Muscle of back (tissue), 3 donors: ENCODE measurements at regions not wholly inside any gene's neighbourhood (a gene's known extent, or its start where the extent isn't known, plus 50 kb on each side); places are given as distances from the start of the nearest gene placed in this dataset.
"Not testable (repeated sequence)": the region's sequence is repeated elsewhere in the genome, so short reads cannot be mapped to it uniquely, and the experiment has no call there.

ENCODE experiments used
- DNase-seq, 3 donors: peaks; one replicate each; pipeline versions ENCODE4 v3.0.0 to v3.0.0-alpha.2; 2013

- not testable (repeated sequence) for DNase-seq
Measured at GRCh38 chr7:56466607-56467525, 350.6 kb upstream of the NUPR2 start.

DNA sequence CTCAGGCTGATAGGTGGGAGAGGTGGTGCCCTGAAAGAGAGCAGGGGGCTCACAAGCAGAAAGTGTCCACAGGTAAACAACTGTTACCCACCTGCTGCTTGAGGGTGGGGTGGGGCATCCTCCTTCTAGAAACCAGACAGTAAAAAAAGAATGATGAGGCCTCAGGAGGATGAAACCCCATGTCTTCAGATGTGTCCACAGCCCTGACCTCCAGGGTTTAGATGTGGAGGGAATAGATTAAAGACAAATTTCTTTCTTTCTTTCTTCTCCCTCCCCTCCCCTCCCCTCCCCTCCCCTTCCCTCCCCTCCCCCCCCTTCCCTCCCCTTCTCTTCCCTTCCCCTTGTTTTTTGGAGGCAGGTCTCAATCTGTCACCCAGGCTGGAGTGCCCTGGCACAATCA, 333.5 kb upstream of the NUPR2 start:
- no peak for DNase-seq

DNA sequence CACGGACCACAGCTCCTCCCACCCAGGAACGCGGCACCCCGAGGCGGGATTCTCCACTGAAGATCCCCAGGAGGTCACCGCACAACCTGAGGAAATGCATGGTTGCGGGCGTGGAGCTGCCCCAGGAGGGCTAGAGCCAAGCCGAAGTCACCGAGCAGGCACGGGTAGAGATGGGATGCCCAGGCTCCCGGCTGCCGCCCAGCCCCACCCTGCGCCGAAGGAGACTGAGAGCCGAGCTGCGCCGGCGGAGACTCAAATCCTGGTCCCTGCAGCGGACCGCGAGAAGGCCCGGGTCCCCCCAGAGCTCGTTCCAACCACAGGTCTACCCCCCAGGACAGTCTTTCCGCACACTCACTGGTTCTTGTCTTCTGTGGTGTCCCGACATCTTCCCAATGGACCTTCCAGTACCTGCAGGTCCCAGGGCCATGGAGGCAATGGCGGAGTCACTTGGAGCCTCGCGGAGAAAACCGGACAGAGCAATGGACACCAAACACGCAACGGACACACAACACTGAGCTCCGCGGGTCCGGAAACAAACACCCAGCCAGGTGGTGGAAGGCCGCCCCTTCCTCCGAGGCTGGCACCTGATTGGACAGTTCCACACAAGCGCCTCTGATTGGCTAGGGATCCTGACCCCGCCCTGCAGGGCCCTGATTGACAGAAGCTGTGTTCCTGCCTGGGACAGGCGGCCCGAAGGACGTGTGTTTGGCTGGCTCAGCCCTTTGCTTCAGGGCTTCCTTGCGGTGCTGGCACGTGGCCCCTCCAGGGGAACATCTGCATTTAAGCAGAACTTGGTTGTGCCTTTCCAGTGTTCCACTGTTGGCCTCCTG, 331.9 kb upstream of the NUPR2 start:
- DNase-seq = no peak

- DNase-seq = not testable (repeated sequence)
Measured at GRCh38 chr7:56420528-56420927, 304.3 kb upstream of the NUPR2 start.

DNA sequence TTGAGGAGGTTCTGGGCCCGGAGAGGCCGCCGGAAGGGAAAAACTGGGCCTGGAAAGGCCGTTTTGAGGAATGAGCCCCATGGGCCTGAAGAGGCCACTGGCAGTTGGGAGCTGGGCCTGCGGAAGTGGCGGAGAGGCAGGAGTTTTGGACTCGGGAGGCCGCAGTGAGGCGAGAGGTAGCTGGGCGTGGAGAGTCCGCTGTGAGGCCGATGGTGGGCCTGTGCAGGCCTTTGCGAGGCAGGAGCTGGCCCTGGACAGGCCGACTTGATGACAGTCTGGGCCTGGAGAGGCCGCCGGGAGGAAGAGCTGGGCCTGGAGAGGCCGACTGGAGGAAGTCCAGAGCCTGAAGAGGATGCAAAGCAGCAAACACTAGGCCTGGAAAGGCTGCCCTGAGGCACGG, 259.0 kb upstream of the NUPR2 start:
- DNase-seq = no peak

GRCh38 chr7:56374666-56375065, 258.4 kb upstream of the NUPR2 start:
- not testable (repeated sequence) for DNase-seq

GRCh38 chr7:56373314-56373713, 257.1 kb upstream of the NUPR2 start:
- peak in 1 of 3 donors; percentile 16 for DNase-seq

DNA sequence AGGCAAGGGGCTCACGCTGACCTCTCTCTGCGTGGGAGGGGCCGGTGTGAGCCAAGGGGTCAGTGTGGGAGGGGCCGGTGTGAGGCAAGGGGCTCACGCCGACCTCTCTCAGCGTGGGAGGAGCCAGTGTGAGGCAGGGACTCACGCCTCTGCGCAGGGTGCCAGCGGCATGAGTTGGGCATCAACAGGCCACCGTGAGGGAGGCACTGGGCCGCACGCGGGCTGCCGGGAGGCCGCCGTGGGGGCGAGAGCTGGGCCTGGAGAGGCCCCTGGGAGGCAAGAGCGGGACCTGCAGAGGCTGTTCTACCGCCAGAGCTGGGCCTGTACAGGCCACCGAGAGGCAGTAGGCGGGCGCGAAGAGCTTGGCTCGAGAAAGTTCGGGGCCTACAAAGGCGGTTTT, 255.6 kb upstream of the NUPR2 start:
- not testable (repeated sequence) for DNase-seq

DNA sequence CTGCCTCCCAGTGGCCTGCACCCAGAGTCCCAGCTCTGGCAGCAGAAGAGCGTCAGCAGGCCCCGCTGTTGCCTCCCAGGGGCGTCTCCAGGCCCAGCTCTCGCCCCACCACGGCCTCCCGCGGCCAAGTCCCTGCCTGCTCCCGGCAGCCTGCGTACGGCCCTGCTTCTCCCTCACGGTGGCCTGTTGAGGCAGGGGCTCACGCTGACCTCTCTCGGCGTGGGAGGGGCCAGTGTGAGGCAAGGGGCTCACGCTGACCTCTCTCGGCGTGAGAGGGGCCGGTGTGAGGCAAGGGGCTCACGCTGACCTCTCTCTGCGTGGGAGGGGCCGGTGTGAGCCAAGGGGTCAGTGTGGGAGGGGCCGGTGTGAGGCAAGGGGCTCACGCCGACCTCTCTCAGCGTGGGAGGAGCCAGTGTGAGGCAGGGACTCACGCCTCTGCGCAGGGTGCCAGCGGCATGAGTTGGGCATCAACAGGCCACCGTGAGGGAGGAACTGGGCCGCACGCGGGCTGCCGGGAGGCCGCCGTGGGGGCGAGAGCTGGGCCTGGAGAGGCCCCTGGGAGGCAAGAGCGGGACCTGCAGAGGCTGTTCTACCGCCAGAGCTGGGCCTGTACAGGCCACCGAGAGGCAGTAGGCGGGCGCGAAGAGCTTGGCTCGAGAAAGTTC, 254.1 kb upstream of the NUPR2 start:
- not testable (repeated sequence) for DNase-seq

DNA sequence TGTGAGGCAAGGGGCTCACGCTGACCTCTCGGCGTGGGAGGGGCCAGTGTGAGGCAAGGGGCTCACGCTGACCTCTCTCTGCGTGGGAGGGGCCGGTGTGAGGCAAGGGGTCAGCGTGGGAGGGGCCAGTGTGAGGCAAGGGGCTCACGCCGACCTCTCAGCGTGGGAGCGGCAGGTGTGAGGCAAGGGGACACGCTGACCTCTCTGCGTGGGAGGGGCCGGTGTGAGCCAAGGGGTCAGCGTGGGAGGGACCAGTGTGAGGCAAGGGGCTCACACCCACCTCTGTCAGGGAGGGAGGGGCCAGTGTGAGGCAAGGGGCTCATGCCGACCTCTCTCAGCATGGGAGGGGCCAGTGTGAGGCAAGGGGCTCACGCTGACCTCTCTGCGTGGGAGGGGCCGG, 251.7 kb upstream of the NUPR2 start:
- not testable (repeated sequence) for DNase-seq

DNA sequence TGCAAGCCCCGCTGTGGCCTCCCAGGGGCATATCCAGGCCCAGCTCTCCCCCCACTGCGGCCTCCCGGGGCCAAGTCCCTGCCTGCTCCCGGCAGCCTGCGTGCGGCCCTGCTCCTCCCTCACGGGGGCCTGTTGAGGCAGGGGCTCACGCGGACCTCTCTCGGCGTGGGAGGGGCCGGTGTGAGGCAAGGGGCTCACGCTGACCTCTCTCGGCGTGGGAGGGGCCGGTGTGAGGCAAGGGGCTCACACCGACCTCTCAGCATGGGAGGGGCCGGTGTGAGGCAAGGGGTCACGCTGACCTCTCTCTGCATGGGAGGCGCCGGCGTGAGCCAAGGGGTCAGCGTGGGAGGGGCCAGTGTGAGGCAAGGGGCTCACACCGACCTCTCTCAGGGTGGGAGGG, 251.2 kb upstream of the NUPR2 start:
- DNase-seq = not testable (repeated sequence)

- DNase-seq = not testable (repeated sequence)
Measured at GRCh38 chr7:56366701-56367100, 250.5 kb upstream of the NUPR2 start.

GRCh38 chr7:56352576-56352975, 236.4 kb upstream of the NUPR2 start:
- DNase-seq = not testable (repeated sequence)

- DNase-seq = not testable (repeated sequence)
Measured at GRCh38 chr7:56351181-56351580, 235.0 kb upstream of the NUPR2 start.

DNA sequence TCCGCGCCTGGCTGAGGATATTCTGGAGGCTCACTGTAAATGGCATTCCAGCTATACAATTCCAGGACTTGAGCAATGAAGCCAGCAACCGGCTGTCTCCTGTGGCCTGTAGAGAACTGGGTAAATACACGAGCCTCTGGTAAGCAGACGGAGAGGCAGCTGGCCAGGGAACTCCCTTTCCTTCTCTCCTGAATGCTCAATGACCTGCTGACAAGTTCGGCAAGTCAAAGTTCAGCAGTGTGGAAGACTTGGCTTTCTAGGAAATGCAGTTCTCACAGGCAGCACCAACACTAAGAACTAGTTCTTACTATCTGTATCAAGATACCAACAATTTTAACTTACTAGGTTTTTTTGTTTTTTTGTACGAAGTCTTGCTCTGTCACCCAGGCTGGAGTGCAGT, 232.1 kb upstream of the NUPR2 start:
- not testable (repeated sequence) for DNase-seq

DNA sequence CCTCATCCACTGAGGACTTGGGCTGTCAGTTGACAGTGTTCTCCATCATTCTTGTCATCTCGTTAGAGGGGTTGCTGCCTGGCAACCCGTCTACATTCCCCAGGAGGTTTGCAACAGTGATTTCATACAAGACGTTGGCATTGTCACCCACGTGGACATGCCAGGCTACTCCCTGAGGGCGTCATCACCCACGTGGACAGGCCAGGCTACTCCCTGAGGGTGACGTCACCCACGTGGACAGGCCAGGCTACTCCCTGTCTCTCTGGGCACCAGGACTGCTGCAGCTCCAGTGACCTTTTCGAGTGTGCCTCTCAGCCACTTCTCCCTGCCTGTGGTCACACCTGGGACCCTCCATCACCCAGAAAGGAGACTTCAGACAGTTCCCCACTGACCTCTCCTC, 212.1 kb upstream of the NUPR2 start:
- not testable (repeated sequence) for DNase-seq

DNA sequence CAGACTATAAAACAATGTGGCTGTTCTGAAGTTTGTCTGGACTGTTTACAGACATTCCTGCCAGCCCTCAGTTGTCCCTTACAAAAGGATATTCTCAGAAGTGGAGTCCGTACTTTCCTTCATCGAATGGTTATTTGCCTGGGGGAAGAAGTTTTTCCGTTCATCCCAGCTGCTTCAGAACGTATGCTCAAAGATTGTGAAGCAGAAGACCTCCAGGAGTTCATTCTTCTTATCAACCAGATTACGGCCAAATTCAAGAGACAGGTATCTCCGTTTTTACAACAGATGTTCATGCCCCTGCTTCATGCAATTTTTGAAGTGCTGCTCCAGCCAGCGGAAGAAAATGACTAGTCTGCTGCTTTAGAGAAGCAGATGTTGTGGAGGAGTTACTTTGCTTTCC, 174.3 kb upstream of the NUPR2 start:
- no peak for DNase-seq

- DNase-seq = no peak
Measured at GRCh38 chr7:56287429-56288138, 171.4 kb upstream of the NUPR2 start.

GRCh38 chr7:56256108-56256507, 139.9 kb upstream of the NUPR2 start:
- DNase-seq = no peak

DNA sequence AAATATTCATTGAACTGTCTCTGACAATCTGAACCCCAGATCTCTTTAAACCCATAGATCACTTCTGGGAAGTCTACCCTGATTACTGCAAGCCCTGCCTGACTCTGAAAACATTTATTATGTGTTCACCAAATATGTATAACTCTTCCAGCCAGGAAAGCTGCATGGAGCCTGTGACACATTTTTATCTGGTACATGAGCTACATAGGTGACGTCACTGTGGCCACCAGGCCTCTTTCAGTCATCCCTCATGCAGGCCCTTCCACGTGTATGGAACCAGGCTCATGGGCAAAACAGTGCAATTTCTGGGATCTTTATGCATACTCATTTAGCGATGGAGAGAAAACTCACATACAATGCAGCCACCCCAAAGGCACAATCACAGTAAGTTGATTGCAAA, 133.9 kb upstream of the NUPR2 start:
- DNase-seq = no peak

DNA sequence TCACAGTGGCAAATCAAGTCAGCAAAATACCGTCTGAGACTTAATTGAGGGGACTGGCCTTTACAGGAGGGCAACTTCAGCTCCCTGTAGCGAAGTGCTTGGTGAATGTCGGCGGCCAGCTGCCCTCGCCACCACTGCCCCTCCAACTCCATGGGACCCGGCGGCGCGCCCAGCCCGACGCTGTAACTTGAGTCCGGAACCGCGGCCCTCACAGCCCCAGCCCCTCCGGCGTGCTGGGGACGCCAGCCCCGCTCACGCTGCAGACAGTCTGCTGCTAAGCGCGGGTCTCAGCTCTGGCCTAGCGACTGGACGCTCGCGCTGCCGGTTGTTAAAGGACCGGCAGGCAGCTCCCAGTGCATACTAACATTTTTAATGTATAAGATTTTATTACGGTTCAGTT, 113.4 kb upstream of the NUPR2 start:
- no peak for DNase-seq

- no peak for DNase-seq
Measured at GRCh38 chr7:56222866-56223265, 106.6 kb upstream of the NUPR2 start.
